ENCODE measurements at regions not wholly inside any gene's neighbourhood (a gene's known extent, or its start where the extent isn't known, plus 50 kb on each side); places are given as distances from the start of the nearest gene placed in this dataset.

DNA sequence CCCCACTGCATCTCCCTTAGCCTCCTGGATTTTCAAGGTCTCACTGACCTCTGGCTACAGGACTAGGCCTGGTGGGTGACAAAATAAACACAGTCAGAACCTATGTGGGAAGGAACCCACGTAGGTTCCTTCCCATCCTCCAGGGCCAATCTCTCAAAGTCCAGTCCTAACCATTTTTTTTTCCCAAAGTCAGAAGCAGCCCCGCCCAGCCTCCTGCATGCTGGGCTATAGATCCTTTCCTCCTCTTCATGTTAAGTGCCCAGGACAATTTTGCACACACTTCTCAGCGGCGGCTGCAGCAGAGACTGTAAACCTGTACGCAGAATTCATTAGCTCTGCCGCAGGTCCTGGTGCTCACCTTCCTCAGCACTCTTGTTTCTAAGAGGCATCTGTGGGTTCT lies 285.8 kb downstream of the NPIPA8 start:
- DNase-seq, result no peak

DNA sequence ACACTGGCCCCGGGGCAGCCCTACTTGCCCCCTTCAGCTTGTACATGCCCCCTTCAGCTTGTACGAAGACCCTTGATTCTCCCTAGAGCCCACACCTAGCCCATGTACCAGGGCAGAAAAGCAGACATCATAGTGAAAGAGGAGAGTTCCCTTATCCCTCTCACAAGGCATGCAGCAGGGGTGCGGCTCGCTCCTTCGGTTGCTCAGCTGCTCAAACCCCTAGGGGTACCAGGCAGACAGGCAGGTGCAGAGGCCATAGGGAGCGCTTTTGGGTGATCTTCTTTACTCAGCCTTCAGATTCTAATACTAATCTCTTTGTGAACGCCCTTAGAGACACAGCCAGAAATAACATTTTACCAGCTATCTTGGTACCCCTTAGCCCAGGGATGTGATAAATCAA lies 286.3 kb downstream of the NPIPA8 start:
- DNase-seq, result no peak

DNA sequence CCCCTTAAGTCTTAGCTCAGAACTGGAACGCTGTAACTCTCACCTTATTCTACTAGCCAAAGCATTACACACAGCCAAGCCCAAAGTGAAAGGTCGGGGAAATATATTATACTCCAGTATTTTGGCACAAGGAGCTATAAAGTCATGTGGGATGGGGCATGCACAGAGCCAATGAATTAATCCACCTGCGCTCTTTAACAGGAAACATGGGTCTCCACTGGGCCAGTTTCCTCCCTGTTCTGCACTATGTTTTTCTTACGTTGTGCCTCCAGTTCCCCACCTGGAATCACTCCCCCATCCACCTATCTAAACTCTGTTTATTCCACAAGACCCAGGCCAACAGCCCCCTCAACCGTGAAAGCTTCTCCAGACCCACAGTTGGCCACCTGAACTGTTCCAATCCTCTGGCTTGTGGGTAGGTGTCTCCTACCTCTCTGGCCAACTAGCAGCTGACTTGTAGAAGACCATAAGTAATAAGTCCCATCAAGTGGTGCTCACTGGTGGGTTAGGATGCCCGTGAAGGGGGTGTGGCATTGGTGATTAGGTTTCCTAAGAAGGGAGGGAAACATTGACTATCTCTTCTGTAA lies 286.9 kb downstream of the NPIPA8 start:
- no peak for DNase-seq

DNA sequence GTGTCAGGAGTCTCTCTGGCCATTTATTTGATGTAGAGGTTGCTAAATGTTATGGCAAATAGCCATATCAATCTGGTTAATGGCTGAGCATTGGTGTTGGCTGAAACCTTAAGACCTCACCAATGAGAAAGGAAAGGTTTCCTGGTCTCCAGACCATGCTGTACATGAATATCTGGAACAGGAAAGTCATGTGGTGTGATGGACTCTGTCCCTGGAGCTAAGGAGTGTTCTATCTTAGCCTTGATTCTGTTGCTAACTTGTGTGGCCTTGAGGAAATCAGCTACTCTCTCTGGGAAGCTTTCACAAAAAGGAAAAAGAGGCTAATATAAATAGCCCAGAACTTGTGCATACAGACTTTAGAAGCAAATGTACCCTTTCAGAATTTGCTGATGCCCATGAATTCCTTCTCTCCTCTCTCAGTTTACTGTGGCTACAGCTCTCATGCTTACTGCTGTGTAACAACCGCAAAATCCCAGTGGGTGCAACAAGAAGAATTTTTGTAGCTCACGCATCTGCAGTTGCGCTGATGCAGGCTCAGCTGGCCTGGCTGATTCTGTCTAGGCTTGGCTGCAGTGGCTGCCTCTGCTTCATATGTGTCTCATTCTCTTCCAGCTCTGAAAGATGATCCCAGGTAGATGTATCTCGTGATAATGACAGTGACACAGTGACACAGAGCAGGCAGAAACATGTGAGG lies 287.5 kb downstream of the NPIPA8 start:
- no peak for DNase-seq

DNA sequence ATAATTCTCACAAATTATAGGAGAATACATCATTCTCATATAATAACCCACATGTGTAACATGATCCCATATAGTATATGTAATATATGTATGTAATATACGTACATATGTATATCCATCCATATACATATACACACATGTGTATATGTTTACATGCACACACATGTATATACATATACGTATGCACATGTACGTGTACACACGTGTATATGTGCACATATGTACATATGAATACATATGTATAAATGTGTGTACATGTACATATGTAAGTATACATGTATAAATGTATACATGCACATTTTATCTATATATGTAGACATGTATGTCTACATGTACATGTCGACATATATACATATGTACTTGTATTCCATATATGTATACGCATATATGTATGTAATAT lies 288.8 kb downstream of the NPIPA8 start:
- DNase-seq, result no peak

DNA sequence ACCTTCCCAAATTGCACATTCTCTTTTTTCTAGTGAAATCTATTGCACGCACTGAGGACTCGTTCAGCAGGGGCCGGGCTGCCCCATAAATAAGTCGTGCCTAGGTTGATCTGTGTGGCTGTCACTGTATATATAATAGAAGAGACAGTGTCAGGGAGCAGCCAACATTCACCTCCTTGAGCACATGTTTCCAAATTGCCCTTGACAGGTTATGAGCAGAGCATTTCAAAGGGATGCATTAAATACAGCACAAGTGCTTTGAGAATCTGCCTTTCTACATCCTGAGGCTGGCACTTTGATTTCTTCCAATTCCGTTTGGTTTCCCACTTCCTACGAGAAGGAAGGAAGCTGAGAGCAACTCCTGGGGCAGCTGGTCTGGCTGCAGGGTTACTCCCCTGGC lies 291.2 kb downstream of the NPIPA8 start:
- no peak for DNase-seq

DNA sequence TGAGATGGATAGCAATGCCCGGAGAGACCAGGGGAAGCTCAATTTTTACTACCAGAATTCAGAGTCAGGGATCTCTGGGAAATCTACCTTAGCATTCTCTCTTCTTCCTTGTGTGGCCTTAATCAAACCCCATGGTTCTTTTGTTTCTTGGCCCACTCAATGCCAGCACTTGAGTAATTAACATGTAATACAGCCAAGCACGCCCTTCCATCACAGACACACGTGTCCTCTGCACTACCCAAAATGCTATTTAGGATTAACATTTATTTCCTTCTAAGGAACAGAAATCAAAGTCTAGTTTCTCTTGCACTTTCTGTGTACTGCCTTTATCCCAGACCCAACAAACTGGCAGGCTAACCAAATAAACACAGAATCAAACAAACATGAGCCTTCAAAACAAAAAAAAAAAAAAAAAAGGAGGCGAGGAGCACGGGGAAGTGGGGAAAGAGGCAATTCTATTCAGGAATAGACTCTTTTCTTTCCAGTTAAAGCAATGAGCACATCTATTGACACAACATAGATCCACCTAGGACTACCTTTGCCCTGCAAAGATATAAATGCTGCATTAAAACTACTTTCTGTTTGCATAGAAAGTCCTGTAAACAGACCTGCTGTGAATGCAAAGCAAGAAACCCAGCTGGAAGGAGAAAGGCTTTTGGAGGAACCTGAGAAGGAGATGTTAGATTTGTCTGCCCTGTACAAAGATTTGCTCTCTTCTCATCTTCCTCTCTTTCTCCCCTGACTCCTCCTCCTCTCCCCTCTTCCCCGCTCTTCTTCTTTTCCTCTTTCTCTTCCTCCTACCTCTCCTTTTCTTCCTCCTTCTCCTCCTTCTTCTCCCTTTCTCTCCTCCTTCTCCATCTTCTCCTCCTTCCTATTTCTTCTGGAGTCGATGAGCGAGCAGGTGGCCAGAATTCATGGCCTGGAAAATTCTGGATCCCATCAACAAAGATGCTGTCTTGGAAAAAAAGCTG lies 294.4 kb downstream of the NPIPA8 start:
- no peak for DNase-seq

DNA sequence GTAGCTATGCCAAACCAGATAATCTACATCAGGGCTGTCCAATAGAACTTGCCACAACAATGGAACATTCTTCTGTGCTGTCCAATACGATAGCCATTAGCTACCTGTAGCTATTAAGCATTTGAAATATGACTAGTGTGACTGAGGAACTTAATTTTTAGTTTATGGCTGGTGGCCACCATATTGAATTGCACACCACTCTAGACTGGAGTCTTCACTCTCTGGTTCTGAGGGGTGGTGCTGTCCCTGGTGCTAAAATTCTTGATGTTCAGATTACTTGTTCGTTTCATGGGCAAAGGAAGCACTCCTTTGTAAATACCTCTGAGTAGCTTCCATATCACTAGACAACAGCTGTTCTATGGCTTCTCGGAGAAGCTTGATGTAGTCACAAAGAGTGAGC lies 296.6 kb downstream of the NPIPA8 start:
- no peak for DNase-seq

DNA sequence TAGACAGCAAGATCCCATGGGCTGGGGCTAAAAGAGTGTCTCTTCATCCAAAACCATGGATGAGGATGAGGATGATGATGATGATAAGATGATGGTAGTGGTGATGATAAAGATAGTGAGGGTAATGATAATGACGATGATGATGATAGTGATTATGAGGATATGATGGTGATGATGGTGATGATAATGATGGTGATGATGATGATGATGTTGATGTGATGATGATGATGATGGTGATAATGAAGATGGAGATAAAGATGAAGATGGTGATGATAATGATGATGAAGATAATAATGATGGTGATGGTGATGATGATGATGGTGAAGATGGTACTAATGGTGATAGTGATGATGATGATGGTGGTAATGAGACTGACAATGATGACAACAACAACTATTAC lies 299.5 kb downstream of the NPIPA8 start:
- no peak for DNase-seq

DNA sequence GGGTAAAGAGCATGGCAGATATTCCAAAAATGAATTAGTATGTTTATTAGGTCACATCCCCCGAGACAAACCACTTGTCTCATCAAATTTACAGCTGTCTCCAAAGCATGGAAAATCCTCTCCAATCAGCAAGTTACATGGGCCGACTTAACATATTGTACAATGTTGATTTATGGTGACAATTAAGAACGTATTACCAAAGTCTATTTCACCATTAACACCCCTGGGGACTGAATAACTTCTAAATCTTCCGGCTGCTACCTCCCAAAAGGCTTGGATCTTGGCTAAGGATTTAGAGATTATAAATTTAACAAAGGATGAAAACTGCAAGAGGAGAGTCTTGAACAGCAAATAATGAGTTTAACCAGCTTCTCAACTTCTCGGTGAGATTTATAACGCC lies 311.9 kb downstream of the NPIPA8 start:
- DNase-seq, result no peak

DNA sequence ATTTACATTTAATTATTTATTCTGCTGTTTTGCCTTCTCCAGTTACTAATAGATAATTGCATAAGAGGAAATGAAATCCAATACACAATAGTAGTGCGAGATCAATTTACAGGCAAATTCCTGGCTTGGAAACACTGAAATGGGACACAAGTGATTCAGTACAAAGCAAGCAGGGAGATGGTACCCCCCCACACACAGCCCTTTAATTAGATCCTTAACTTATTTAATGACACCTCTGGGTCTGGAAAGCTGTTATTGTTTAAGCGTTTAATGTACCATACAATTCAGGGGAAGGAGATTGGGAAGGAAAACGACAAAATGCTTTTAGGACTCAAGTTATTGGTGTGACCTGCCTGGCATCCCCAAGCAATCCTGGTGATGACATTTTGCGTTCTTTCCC lies 318.2 kb downstream of the NPIPA8 start:
- DNase-seq, result no peak

DNA sequence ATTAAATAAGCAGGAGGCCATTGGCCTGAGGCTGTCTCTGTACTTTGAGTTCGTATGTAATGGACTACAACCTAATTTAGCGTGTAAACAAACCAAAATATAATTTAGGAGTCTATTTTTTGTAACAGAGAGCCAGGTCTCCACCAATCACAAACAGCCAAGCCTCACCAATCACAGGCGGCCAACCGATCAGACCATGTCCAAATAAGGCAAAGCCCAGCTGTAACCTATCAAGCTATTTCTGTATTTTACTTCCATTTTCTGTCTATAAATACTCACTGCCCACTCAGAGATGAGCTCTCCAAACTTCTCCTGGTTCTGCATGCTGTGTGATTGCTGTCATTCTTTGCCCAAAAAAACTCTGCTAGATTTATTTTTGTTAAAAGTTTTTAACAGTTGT lies 322.7 kb downstream of the NPIPA8 start:
- no peak for DNase-seq

DNA sequence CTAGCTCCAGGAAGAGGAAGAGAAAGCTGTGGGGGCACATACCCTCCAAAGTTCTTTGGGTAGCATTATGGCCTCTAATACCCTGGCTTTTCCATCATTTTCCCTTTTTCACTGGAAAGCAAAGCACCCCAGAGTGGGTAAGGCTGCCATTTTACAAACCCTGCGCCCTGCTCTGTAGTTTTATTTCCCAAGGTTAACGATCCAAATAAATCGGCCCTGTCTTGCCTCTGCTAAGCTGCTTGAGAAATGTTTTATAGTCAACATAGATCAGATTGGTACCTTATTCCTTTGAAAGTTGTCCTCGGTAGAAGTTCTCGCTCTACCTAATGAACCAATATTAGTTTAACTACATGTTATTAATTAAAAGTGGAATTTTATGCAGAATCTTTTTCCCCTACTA lies 328.2 kb downstream of the NPIPA8 start:
- DNase-seq, result no peak

DNA sequence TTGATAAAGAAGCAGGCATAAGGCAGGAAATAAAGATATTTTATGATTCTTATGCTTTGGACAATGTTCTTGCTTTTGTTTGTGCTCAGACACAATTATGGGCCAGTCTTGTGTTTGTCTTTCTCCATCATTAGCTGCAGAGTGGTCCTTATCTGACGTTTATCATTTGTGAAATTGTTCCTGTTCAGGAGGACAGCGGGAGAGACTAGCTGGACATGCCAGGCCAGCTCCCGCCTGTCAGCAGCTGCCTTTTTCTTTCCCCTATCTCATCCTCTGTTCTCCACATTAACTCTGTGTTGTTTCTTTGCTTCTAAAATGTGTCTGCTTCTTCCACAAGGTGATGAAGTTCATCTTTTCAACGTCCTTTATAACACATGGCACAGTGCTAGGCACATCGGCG lies 333.5 kb downstream of the NPIPA8 start:
- no peak for DNase-seq

DNA sequence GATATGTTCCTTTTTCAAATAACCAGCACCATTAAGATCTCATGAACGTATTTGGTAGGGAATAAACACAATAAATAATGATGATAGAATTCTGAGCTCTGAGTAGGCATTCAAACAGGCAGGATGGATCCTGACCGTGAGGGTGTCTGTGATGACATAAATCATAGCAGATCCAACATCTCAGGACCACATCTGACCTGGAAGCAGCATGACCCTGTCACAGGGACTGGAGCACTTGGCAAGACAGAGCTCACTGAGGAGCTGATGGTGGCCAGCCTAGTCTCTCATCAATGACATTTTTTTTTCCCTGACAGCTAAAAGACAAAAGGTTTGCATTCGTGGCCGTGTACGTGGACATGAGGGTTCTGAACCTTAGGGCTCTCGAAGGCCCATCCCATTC lies 337.5 kb downstream of the NPIPA8 start:
- DNase-seq, result no peak

DNA sequence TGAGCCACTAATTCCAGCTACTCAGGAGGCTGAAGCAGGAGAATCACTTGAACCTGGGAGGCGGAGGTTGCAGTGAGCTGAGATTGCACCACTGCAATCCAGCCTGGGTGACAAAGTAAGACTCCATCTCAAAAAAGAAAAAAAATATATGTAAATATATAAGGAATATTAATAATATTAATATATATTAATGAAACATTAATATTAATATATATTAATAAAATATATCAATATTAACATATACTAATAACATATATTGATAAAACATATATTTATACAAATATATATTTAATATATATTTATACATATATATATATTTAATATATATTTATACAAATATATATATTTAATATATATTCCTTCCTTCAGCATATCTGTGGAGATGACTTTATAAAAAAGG lies 338.0 kb downstream of the NPIPA8 start:
- no peak for DNase-seq

DNA sequence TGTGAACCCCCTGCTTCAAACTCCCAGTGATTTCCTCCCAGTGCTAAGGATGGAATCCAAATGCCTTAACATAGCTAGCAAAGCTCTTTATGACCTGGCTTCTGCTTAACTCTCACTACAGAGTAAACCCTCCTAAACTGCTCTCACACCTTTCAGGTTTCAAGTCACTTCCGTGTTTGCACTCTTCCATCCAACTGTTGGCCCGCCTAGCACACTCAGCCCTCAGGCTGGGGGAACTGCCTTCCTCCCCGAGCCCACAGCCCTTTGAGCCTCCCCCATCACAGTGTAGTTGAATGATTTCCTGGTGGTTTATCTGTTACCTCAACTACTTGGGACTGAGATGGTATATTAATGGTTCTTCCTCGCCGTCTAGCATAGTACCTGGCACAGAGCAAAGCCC lies 342.5 kb downstream of the NPIPA8 start:
- no peak for DNase-seq

DNA sequence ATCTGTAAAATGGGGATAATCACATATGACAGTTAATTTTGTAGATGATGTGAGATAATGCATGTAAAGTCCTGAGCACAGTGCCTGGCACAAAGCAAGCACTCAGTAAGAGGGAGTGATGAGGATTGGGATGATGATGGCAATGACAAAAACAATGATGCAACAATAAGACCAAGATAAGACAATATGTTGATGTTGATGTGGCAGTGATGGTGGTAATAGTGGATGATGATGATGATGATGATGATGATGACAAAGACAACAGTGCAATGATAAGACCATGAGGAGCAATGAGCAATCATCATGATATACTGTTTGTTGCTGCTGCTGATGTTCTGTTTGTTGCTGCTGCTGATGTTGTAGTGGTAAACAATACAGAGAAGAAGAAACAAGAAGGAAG lies 344.1 kb downstream of the NPIPA8 start:
- DNase-seq, result no peak

DNA sequence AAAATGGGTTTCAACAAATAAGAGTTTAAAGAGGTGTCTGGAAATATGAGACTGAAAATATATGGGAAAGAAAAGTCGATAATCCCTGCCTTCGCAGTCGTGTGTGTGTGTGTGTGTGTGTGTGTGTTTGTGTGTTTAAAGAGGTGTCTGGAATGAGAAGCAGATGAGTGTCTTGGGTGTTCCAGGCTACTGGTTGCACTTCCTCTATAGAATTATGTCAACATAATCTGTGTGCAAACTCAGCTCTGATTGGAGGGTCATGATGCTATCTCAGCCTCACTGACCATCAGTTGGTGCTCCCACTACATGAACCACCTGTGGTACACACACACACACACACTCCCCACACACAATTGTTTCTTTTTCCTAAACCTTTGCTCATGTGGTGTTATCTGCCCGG lies 347.3 kb downstream of the NPIPA8 start:
- no peak for DNase-seq

DNA sequence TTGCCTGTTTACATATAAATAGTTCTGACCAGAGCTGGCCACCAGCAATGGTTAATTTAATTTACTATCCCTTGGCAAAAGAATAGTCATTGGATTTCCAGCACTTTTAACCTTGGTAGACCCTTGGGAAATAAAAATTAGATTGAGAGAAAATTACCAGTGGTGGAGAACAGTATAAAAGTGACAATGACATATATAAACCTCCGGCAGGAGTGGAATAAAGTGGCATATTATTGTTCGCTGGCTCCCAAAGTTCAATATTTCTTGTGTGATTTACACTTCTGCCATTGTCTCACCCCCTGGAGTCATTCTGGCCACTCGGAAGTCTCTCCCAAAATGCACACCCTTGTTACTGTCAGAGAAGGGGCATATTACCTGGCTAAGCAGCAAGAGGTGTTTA lies 347.7 kb downstream of the NPIPA8 start:
- DNase-seq, result no peak

DNA sequence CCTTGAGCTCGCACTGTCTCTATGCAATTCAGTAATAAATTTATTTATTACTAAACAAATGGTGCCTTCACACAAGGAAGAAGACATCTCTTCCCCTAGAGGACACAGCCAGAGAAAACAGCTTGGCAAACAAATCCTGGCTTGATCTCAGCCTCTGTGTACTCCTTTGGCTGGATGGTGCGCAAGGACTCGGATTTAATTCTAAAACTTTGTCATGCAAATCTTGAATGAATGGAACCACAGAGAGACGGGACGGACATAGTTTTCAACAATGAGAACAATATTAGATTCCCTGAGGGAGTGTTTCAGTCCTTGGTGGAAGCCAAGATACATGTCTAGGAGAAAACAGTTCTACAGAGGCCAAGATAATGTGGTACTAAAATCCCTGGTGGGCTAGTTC lies 349.5 kb downstream of the NPIPA8 start:
- DNase-seq, result no peak

DNA sequence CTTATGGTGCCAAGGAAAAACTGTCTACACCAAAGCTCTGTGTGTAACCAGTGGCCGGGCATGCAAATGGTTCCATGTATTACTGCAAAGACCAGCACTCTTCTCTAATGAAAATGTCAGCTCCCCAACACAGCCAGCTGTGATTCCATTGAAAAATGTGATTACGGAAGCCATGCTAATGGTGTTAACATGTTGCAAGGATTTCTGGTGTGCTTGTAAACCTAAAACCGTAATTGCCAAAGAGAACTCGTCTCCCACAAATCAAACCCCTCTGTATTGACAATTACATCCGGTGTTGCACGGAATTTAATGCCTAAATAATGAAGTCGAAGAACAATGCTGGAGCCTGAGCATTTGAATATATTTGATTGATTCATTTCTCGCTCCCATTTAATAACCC lies 351.7 kb downstream of the NPIPA8 start:
- no peak for DNase-seq

DNA sequence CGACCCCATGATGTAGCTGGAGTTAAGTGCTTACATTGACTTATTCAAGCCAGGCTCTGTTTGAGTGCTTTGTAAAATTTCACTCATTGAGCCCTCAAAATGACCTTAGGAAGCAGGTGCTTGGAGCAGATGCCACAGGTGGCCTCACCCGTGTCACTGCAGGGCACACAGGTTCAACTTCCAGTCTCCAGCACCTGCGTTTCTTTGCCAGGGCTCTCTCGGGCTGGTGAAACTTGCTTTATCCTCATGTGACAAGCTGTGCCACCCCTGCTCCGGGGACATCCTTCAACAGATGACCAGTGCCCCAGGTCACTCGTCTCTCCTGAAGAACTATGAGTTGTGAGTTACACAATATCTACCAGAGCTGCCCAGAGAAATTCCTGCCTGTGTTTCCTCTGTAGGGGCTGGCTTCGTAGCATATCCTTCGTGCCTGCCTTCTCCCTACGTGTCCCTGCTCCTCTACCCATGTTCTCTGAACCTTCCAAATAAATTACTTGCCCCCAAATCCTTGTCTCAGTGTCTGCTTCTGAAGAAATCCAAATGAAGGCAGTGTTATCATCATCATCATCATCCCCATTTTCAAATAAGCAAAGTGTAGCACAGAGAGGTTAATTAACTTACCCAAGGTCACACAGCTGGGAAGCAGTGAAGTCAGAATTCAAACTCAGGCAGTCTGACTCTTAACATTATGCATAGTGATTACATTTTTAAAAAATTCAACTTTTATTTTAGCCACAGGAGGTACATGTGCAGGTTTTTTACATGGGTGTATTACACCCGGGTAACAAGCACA lies 352.5 kb downstream of the NPIPA8 start:
- DNase-seq, result no peak

Measured in stimulated activated CD4-positive, alpha-beta T cell treated with anti-CD3 and anti-CD28 coated beads, Interleukin-4, amount 100 ng/mL, for 1 hour (primary cell).